ENCODE measurements at regions not wholly inside any gene's neighbourhood (a gene's known extent, or its start where the extent isn't known, plus 50 kb on each side); places are given as distances from the start of the nearest gene placed in this dataset.

GRCh38 chr7:13042605-13043236, 355.3 kb downstream of the ARL4A start:
- no peak for DNase-seq
- Mint-ChIP-seq H3K4me3 (no peak overlapping the region), H3K4me1 (no peaks in the 10 kb centered on the region), H3K36me3 (no peaks in the 10 kb centered on the region), H3K27me3 (peaks cover 4 to 14% of the 10 kb centered on the region in 2 donors), H3K27ac (no peak overlapping the region), H3K9me3 (peaks cover 0 to 2% (median 0%) of the 10 kb centered on the region in 5 donors)
- H3K4me3 ChIP-seq (ENCODE audit: low read length): no peak overlapping the region
- H3K36me3 ChIP-seq (ENCODE audit: insufficient read depth, low read length): no peaks in the 10 kb centered on the region
- H3K9me3 ChIP-seq (ENCODE audit: low read length): no peaks in the 10 kb centered on the region
- no peaks in the 10 kb centered on the region for H3K4me1 ChIP-seq (ENCODE audit: insufficient read depth, low read length)
- ChIA-PET CTCF (no interaction called here), POLR2A (no interaction called here)
- no peak overlapping the region for H3K27ac ChIP-seq (ENCODE audit: low read depth, low read length)
- H3K27me3 ChIP-seq (ENCODE audit: insufficient read depth, low read length, poor library complexity, severe bottlenecking): no peaks in the 10 kb centered on the region

GRCh38 chr7:13044309-13044708, 356.9 kb downstream of the ARL4A start:
- H3K4me3 Mint-ChIP-seq: no peak overlapping the region
- Histone ChIP-seq H3K4me1 (ENCODE audit: insufficient read depth, low read length) (no peaks in the 10 kb centered on the region), H3K4me3 (ENCODE audit: low read length) (no peak overlapping the region), H3K27me3 (ENCODE audit: insufficient read depth, low read length, poor library complexity, severe bottlenecking) (no peaks in the 10 kb centered on the region), H3K27ac (ENCODE audit: low read depth, low read length) (no peak overlapping the region), H3K36me3 (ENCODE audit: insufficient read depth, low read length) (no peaks in the 10 kb centered on the region), H3K9me3 (ENCODE audit: low read length) (no peaks in the 10 kb centered on the region)
- no peaks in the 10 kb centered on the region for H3K36me3 Mint-ChIP-seq
- DNase-seq: no peak
- no peak overlapping the region for H3K27ac Mint-ChIP-seq
- ChIA-PET POLR2A (no interaction called here), CTCF (no interaction called here)
- no peaks in the 10 kb centered on the region for H3K4me1 Mint-ChIP-seq
- H3K27me3 Mint-ChIP-seq: peaks cover 4 to 10% of the 10 kb centered on the region in 2 donors
- H3K9me3 Mint-ChIP-seq: peaks cover 0 to under 1% (median 0%) of the 10 kb centered on the region in 5 donors

GRCh38 chr7:13047061-13047460, 359.6 kb downstream of the ARL4A start:
- CTCF ChIA-PET: no interaction called here

DNA sequence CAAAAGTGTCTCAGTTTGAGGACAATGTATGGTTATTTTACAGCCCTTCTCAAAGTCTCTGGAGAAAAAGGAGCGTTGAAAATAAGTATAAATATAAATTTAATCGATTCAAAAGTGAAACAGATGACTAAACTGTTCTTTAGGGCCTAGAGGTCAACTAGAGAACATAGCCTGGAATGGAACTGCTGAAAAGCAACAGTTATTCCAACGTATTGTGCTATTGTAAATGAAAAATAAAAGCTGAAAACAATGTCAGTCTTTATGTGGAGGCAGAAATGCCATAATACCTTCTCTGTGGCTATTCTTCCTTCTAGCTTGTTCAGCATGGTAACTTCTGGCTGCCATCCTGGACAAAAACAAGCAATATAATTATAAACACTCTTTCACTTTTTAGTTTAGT, 362.5 kb downstream of the ARL4A start:
- H3K27me3 Mint-ChIP-seq: peaks cover 0 to 3% of the 10 kb centered on the region in 2 donors
- DNase-seq: no peak
- Histone ChIP-seq H3K27ac (ENCODE audit: low read depth, low read length) (no peak overlapping the region), H3K4me3 (ENCODE audit: low read length) (no peak overlapping the region), H3K27me3 (ENCODE audit: insufficient read depth, low read length, poor library complexity, severe bottlenecking) (no peaks in the 10 kb centered on the region), H3K9me3 (ENCODE audit: low read length) (no peaks in the 10 kb centered on the region), H3K36me3 (ENCODE audit: insufficient read depth, low read length) (no peaks in the 10 kb centered on the region), H3K4me1 (ENCODE audit: insufficient read depth, low read length) (no peaks in the 10 kb centered on the region)
- CTCF ChIA-PET: no interaction called here
- no peaks in the 10 kb centered on the region for H3K9me3 Mint-ChIP-seq
- H3K4me3 Mint-ChIP-seq: no peak overlapping the region
- no peaks in the 10 kb centered on the region for H3K36me3 Mint-ChIP-seq
- H3K4me1 Mint-ChIP-seq: no peaks in the 10 kb centered on the region
- POLR2A ChIA-PET: no interaction called here
- no peak overlapping the region for H3K27ac Mint-ChIP-seq

More at GRCh38 chr7:13047061-13047460, 359.6 kb downstream of the ARL4A start:
- Mint-ChIP-seq H3K36me3 (no peaks in the 10 kb centered on the region), H3K27ac (no peak overlapping the region), H3K4me3 (no peak overlapping the region), H3K9me3 (no peaks in the 10 kb centered on the region), H3K27me3 (peaks cover 4% of the 10 kb centered on the region in 2 donors), H3K4me1 (no peaks in the 10 kb centered on the region)
- no peak overlapping the region for H3K4me3 ChIP-seq (ENCODE audit: low read length)
- no peaks in the 10 kb centered on the region for H3K27me3 ChIP-seq (ENCODE audit: insufficient read depth, low read length, poor library complexity, severe bottlenecking)
- H3K36me3 ChIP-seq (ENCODE audit: insufficient read depth, low read length): no peaks in the 10 kb centered on the region
- no peaks in the 10 kb centered on the region for H3K9me3 ChIP-seq (ENCODE audit: low read length)
- POLR2A ChIA-PET: no interaction called here
- H3K4me1 ChIP-seq (ENCODE audit: insufficient read depth, low read length): no peaks in the 10 kb centered on the region
- DNase-seq: no peak
- no peak overlapping the region for H3K27ac ChIP-seq (ENCODE audit: low read depth, low read length)

GRCh38 chr7:13050703-13051102, 363.3 kb downstream of the ARL4A start:
- Mint-ChIP-seq H3K4me3 (no peak overlapping the region), H3K27ac (no peak overlapping the region), H3K9me3 (no peaks in the 10 kb centered on the region), H3K4me1 (no peaks in the 10 kb centered on the region), H3K36me3 (no peaks in the 10 kb centered on the region), H3K27me3 (peaks cover 0 to 2% of the 10 kb centered on the region in 2 donors)
- Histone ChIP-seq H3K4me1 (ENCODE audit: insufficient read depth, low read length) (no peaks in the 10 kb centered on the region), H3K27ac (ENCODE audit: low read depth, low read length) (no peak overlapping the region), H3K4me3 (ENCODE audit: low read length) (no peak overlapping the region), H3K27me3 (ENCODE audit: insufficient read depth, low read length, poor library complexity, severe bottlenecking) (no peaks in the 10 kb centered on the region), H3K36me3 (ENCODE audit: insufficient read depth, low read length) (no peaks in the 10 kb centered on the region), H3K9me3 (ENCODE audit: low read length) (no peaks in the 10 kb centered on the region)
- ChIA-PET CTCF (no interaction called here), POLR2A (no interaction called here)
- no peak for DNase-seq

- H3K27me3 Mint-ChIP-seq: peaks cover 0 to 2% of the 10 kb centered on the region in 2 donors
- H3K4me3 Mint-ChIP-seq: no peak overlapping the region
- peaks cover 12 to 25% (median 16%) of the 10 kb centered on the region in 3 donors for H3K4me1 Mint-ChIP-seq
- ChIA-PET CTCF (no interaction called here), POLR2A (no interaction called here)
- H3K36me3 Mint-ChIP-seq: no peaks in the 10 kb centered on the region
- no peaks in the 10 kb centered on the region for H3K4me1 ChIP-seq (ENCODE audit: insufficient read depth, low read length)
- H3K27me3 ChIP-seq (ENCODE audit: insufficient read depth, low read length, poor library complexity, severe bottlenecking): no peaks in the 10 kb centered on the region
- H3K9me3 Mint-ChIP-seq: no peaks in the 10 kb centered on the region
- no peak overlapping the region for H3K4me3 ChIP-seq (ENCODE audit: low read length)
- H3K9me3 ChIP-seq (ENCODE audit: low read length): no peaks in the 10 kb centered on the region
- no peaks in the 10 kb centered on the region for H3K36me3 ChIP-seq (ENCODE audit: insufficient read depth, low read length)
- H3K27ac ChIP-seq (ENCODE audit: low read depth, low read length): no peak overlapping the region
- H3K27ac Mint-ChIP-seq: no peak overlapping the region
- DNase-seq: no peak
Observed at GRCh38 chr7:13055732-13056368, 368.4 kb downstream of the ARL4A start.

DNA sequence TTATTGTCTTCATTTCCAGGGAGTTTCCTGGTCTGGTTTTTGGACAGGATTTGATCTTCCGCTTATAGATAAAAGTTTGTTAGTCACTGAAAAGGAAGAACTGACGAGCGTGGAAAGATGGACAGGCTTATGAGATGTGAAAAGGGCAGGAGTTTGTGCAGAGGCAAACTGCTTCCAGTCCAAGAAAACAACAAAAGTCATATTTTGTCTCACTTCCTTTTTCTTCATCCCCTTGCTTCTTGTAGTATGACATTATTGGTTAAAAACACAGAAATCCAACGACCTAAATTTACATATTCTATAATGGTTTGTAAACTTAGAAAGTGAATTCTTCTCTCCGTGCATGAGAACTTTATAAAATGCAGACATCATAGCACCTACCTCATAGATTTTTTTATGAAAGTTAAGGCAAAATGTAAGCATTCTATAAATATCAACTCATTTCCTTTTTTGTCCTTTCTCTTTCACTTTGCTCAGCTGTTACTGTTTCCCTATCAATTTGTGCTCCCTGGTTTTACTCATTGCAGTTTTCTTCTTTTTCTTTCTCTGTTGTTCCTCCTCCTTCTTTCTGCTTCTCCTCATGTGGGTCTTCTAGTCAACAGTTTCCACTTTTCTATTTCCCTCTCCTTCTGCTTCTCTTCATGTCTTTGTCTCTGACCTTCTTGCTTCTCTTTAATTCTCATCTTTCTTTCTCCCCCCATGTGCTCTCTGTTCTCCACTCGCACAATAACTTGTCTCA, 370.2 kb downstream of the ARL4A start:
- no peaks in the 10 kb centered on the region for H3K4me1 ChIP-seq (ENCODE audit: insufficient read depth, low read length)
- Mint-ChIP-seq H3K4me3 (peak overlapping the region; percentile 40 to 73 (median 60)), H3K27me3 (no peaks in the 10 kb centered on the region), H3K9me3 (no peaks in the 10 kb centered on the region), H3K4me1 (peaks cover 12 to 25% (median 16%) of the 10 kb centered on the region in 3 donors), H3K27ac (peak overlapping the region in 5 of 8 donors; percentile 8 to 82 (median 72)), H3K36me3 (no peaks in the 10 kb centered on the region)
- H3K36me3 ChIP-seq (ENCODE audit: insufficient read depth, low read length): no peaks in the 10 kb centered on the region
- H3K4me3 ChIP-seq (ENCODE audit: low read length): peak overlapping the region; percentile 27
- no peak overlapping the region for H3K27ac ChIP-seq (ENCODE audit: low read depth, low read length)
- ChIA-PET CTCF (no interaction called here), POLR2A (no interaction called here)
- no peaks in the 10 kb centered on the region for H3K9me3 ChIP-seq (ENCODE audit: low read length)
- no peaks in the 10 kb centered on the region for H3K27me3 ChIP-seq (ENCODE audit: insufficient read depth, low read length, poor library complexity, severe bottlenecking)
- no peak for DNase-seq

DNA sequence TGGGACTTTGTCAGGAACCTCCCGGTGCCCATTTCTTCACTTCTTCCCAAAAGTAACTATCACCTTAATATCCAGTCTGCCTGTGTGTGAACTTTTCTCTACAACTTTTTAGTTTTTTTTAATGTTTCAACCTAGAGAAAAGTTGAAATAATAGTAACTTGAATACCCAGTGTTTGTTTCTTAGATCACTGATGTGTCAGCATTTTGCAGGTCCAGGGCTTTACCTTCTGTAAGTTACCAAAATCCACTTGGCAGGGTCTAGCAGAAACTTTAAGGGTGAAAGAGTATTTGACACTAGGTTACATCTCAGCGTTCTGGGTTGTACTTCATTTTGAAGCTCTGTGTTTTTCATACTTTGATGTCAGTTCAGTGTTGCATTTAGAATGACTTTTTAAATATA, 372.7 kb downstream of the ARL4A start:
- Mint-ChIP-seq H3K36me3 (no peaks in the 10 kb centered on the region), H3K27ac (no peak overlapping the region), H3K4me3 (no peak overlapping the region), H3K4me1 (peaks cover 12 to 25% (median 16%) of the 10 kb centered on the region in 3 donors), H3K27me3 (peaks cover 0 to 7% of the 10 kb centered on the region in 2 donors), H3K9me3 (no peaks in the 10 kb centered on the region)
- ChIA-PET POLR2A (no interaction called here), CTCF (no interaction called here)
- no peak overlapping the region for H3K4me3 ChIP-seq (ENCODE audit: low read length)
- no peak for DNase-seq
- no peaks in the 10 kb centered on the region for H3K36me3 ChIP-seq (ENCODE audit: insufficient read depth, low read length)
- H3K4me1 ChIP-seq (ENCODE audit: insufficient read depth, low read length): no peaks in the 10 kb centered on the region
- no peaks in the 10 kb centered on the region for H3K27me3 ChIP-seq (ENCODE audit: insufficient read depth, low read length, poor library complexity, severe bottlenecking)
- no peaks in the 10 kb centered on the region for H3K9me3 ChIP-seq (ENCODE audit: low read length)
- no peak overlapping the region for H3K27ac ChIP-seq (ENCODE audit: low read depth, low read length)

Measured in CD8-positive, alpha-beta memory T cell (primary cell).